SHP77 (cell line): ENCODE measurements at regions not wholly inside any gene's neighbourhood (a gene's known extent, or its start where the extent isn't known, plus 50 kb on each side); places are given as distances from the start of the nearest gene placed in this dataset.

Source experiments
- DNase-seq, 2 experiments: peaks; one replicate each; lab custom pipeline; 2025; lab: John Stamatoyannopoulos, UW

GRCh38 chr9:117860849-117861248, 156.6 kb downstream of the TLR4 start:
- DNase-seq, result no peak

- no peak for DNase-seq
These were observed 160.3 kb downstream of the TLR4 start for GRCh38 chr9:117864385-117865057.

GRCh38 chr9:117868594-117868993, 164.4 kb downstream of the TLR4 start:
- no peak for DNase-seq

GRCh38 chr9:117869287-117869686, 165.1 kb downstream of the TLR4 start:
- no peak for DNase-seq

GRCh38 chr9:117869712-117870111, 165.5 kb downstream of the TLR4 start:
- no peak for DNase-seq

GRCh38 chr9:117873664-117874063, 169.5 kb downstream of the TLR4 start:
- DNase-seq, result no peak

GRCh38 chr9:117875886-117876285, 171.7 kb downstream of the TLR4 start:
- no peak for DNase-seq

- no peak for DNase-seq
These were observed 178.0 kb downstream of the TLR4 start for GRCh38 chr9:117882171-117882570.

GRCh38 chr9:117886616-117887015, 182.4 kb downstream of the TLR4 start:
- no peak for DNase-seq

GRCh38 chr9:117887383-117887782, 183.2 kb downstream of the TLR4 start:
- DNase-seq, result no peak

GRCh38 chr9:117887941-117888340, 183.7 kb downstream of the TLR4 start:
- DNase-seq, result no peak

GRCh38 chr9:117903453-117903852, 199.2 kb downstream of the TLR4 start:
- DNase-seq, result no peak

- no peak for DNase-seq
These were observed 202.6 kb downstream of the TLR4 start for GRCh38 chr9:117906763-117907162.

GRCh38 chr9:117907420-117907819, 203.2 kb downstream of the TLR4 start:
- no peak for DNase-seq

- DNase-seq, result no peak
These were observed 212.1 kb downstream of the TLR4 start for GRCh38 chr9:117916291-117916690.

GRCh38 chr9:117917873-117918272, 213.7 kb downstream of the TLR4 start:
- DNase-seq, result no peak

- no peak for DNase-seq
These were observed 215.3 kb downstream of the TLR4 start for GRCh38 chr9:117919538-117919937.

GRCh38 chr9:117926031-117926658, 221.9 kb downstream of the TLR4 start:
- DNase-seq, result no peak

GRCh38 chr9:117927354-117927753, 223.2 kb downstream of the TLR4 start:
- no peak for DNase-seq

GRCh38 chr9:117929868-117930267, 225.7 kb downstream of the TLR4 start:
- DNase-seq, result no peak

- no peak for DNase-seq
These were observed 228.4 kb downstream of the TLR4 start for GRCh38 chr9:117932585-117932984.

- no peak for DNase-seq
These were observed 232.3 kb downstream of the TLR4 start for GRCh38 chr9:117936185-117937130.

- DNase-seq, result no peak
These were observed 233.9 kb downstream of the TLR4 start for GRCh38 chr9:117938086-117938485.
